HG03342 (cell line): ENCODE measurements at regions not wholly inside any gene's neighbourhood (a gene's known extent, or its start where the extent isn't known, plus 50 kb on each side); places are given as distances from the start of the nearest gene placed in this dataset.

Source experiments
- ATAC-seq: cut with Tn5 transposase; IDR thresholded peaks from one replicate; pipeline ENCODE4 v1.9.1; 2021; ENCODE audit warnings: mild to moderate bottlenecking, moderate library complexity; ENCODE audit not compliant: unreplicated experiment

GRCh38 chr6:109235481-109236038 is 140.3 kb downstream of the CEP57L1 start:
- no peak for ATAC-seq

- no peak for ATAC-seq
Measured at GRCh38 chr6:109230453-109230852, 135.1 kb downstream of the CEP57L1 start.

- no peak for ATAC-seq
Measured at GRCh38 chr6:109229536-109229935, 134.2 kb downstream of the CEP57L1 start.

GRCh38 chr6:109227646-109228045 is 132.3 kb downstream of the CEP57L1 start:
- ATAC-seq = no peak

GRCh38 chr6:109226353-109226752 is 131.0 kb downstream of the CEP57L1 start:
- no peak for ATAC-seq

GRCh38 chr6:109225946-109226345 is 130.6 kb downstream of the CEP57L1 start:
- ATAC-seq = no peak

GRCh38 chr6:109224994-109225393 is 129.7 kb downstream of the CEP57L1 start:
- ATAC-seq = no peak

GRCh38 chr6:109224107-109224875 is 129.0 kb downstream of the CEP57L1 start:
- ATAC-seq = no peak

- no peak for ATAC-seq
Measured at GRCh38 chr6:109222848-109223247, 127.5 kb downstream of the CEP57L1 start.

GRCh38 chr6:109221543-109222195 is 126.4 kb downstream of the CEP57L1 start:
- no peak for ATAC-seq
